ENCODE measurements at regions not wholly inside any gene's neighbourhood (a gene's known extent, or its start where the extent isn't known, plus 50 kb on each side); places are given as distances from the start of the nearest gene placed in this dataset.

GRCh38 chr13:71312923-71313322, 554.1 kb downstream of the DACH1 start (continued):
- TF ChIP-seq CTCF (IDR thresholded peaks at IDR 0.05) (no peak), FOXJ3 (CRISPR knock-in tag; IDR thresholded peaks at IDR 0.05) (no peak)

- Histone ChIP-seq H3K27me3 (ENCODE audit: insufficient read depth) (no peaks in the 10 kb centered on the region), H3K9me2 (no peaks in the 10 kb centered on the region), H3K79me2 (ENCODE audit: insufficient read depth) (no peaks in the 10 kb centered on the region), H3K4me2 (0 out of 2 replicates have a peak overlapping the region, but pooled peaks have one; percentile 38), H3F3A (replicated peaks; ENCODE audit: insufficient read depth) (no peaks in the 10 kb centered on the region), H3K27ac (ENCODE audit: low read depth in 2 of 2, low read length in 1 of 2) (no peak overlapping the region), H3K4me1 (ENCODE audit: control insufficient read depth in 1 of 2, insufficient read depth in 2 of 2, low read depth in 1 of 2, low read length in 1 of 2) (no peaks in the 10 kb centered on the region), H3K36me3 (replicated peaks in 1 of 2; ENCODE audit: control insufficient read depth in 1 of 2, insufficient read depth in 2 of 2, low read length in 1 of 2) (no peaks in the 10 kb centered on the region), H3K9me3 (no peaks in the 10 kb centered on the region), H3K9ac (no peak overlapping the region), H2AFZ (ENCODE audit: low read depth) (0 out of 2 replicates have a peak overlapping the region, but pooled peaks have one; percentile 36), H4K20me1 (ENCODE audit: insufficient read depth) (no peaks in the 10 kb centered on the region), H3K4me3 (ENCODE audit: low read depth in 2 of 2, low read length in 1 of 2) (peak overlapping the region in 1 of 2 experiments; percentile 0; a peak in 1 of 4 replicates)
- CTCF ChIA-PET = interaction anchor here (0.7 to 1.2 kb wide), 2 partner anchors 58 to 418 kb away, joined by 3 read pairs; no protein-coding TSS in a partner anchor
- WGBS (ENCODE audit: low lambda C conversion rate) = 59% methylated on average over 4 of the region's 4 CpGs
- no peak for DNase-seq
- POLR2A ChIA-PET = no interaction called here
- no peak for TF ChIP-seq NFIC (IDR thresholded peaks at IDR 0.05; ENCODE audit: borderline replicate concordance)
- no peak for TF ChIP-seq RXRA (IDR thresholded peaks at IDR 0.05; ENCODE audit: borderline replicate concordance, low read depth)
- no peak for TF ChIP-seq NRF1 (IDR thresholded peaks at IDR 0.05; ENCODE audit: low read depth, low read length)
- no peak for TF ChIP-seq SMC3 (IDR thresholded peaks at IDR 0.05; ENCODE audit: low read depth, low read length)
- TF ChIP-seq EP300 (IDR thresholded peaks at IDR 0.05; ENCODE audit: borderline replicate concordance in 1 of 2, low read depth in 1 of 2, low read length in 1 of 2) = no peak
- TF ChIP-seq TEAD4 (IDR thresholded peaks at IDR 0.05; ENCODE audit: borderline replicate concordance, insufficient read depth) = no peak
- no peak for TF ChIP-seq MXI1 (IDR thresholded peaks at IDR 0.05; ENCODE audit: low read depth, low read length)
- TF ChIP-seq ELF1 (IDR thresholded peaks at IDR 0.05) = no peak
- TF ChIP-seq RAD21 (IDR thresholded peaks at IDR 0.05; ENCODE audit: low read length) = no peak
- no peak for TF ChIP-seq FOXJ3 (CRISPR knock-in tag; IDR thresholded peaks at IDR 0.05)
- no peak for TF ChIP-seq FOXM1 (IDR thresholded peaks at IDR 0.05; ENCODE audit: low read depth)
- TF ChIP-seq CTCF (IDR thresholded peaks at IDR 0.05) = no peak
- TF ChIP-seq ZBTB33 (IDR thresholded peaks at IDR 0.05; ENCODE audit: borderline replicate concordance, low read depth) = no peak
- no peak for TF ChIP-seq JUND (IDR thresholded peaks at IDR 0.05)
Measured at GRCh38 chr13:71309905-71310304, 557.1 kb downstream of the DACH1 start.
